ENCODE measurements at regions not wholly inside any gene's neighbourhood (a gene's known extent, or its start where the extent isn't known, plus 50 kb on each side); places are given as distances from the start of the nearest gene placed in this dataset.

GRCh38 chr7:157482025-157482424 is 145.2 kb downstream of the DNAJB6 start:
- DNase-seq (ENCODE audit: low read depth), result no peak

- DNase-seq (ENCODE audit: low read depth), result peak; percentile 38
Measured at GRCh38 chr7:157482517-157483087, 145.8 kb downstream of the DNAJB6 start.

- no peak for DNase-seq (ENCODE audit: low read depth)
Measured at GRCh38 chr7:157483515-157483914, 146.7 kb downstream of the DNAJB6 start.

GRCh38 chr7:157483971-157484410 is 147.2 kb downstream of the DNAJB6 start:
- no peak for DNase-seq (ENCODE audit: low read depth)

- no peak for DNase-seq (ENCODE audit: low read depth)
Measured at GRCh38 chr7:157484411-157485081, 147.7 kb downstream of the DNAJB6 start.

GRCh38 chr7:157485361-157485831 is 148.6 kb downstream of the DNAJB6 start:
- DNase-seq (ENCODE audit: low read depth), result no peak

GRCh38 chr7:157486007-157486755 is 149.4 kb downstream of the DNAJB6 start:
- no peak for DNase-seq (ENCODE audit: low read depth)

- DNase-seq (ENCODE audit: low read depth), result no peak
Measured at GRCh38 chr7:157487046-157487770, 150.4 kb downstream of the DNAJB6 start.

- peak; percentile 64 for DNase-seq (ENCODE audit: low read depth)
Measured at GRCh38 chr7:157488281-157488680, 151.5 kb downstream of the DNAJB6 start.

- DNase-seq (ENCODE audit: low read depth), result no peak
Measured at GRCh38 chr7:157488966-157489365, 152.2 kb downstream of the DNAJB6 start.
